HG03159 (cell line): ENCODE measurements at regions not wholly inside any gene's neighbourhood (a gene's known extent, or its start where the extent isn't known, plus 50 kb on each side); places are given as distances from the start of the nearest gene placed in this dataset.
"Not testable (repeated sequence)": the region's sequence is repeated elsewhere in the genome, so short reads cannot be mapped to it uniquely, and the experiment has no call there.

Experiments used
- ATAC-seq: cut with Tn5 transposase; IDR thresholded peaks from one replicate; pipeline ENCODE4 v1.9.1; 2021; ENCODE audit warnings: mild to moderate bottlenecking, moderate library complexity; ENCODE audit not compliant: unreplicated experiment

GRCh38 chr6:149127212-149127611, 190.3 kb upstream of the TAB2 start:
- no peak for ATAC-seq

GRCh38 chr6:149128489-149129145, 188.9 kb upstream of the TAB2 start:
- ATAC-seq = no peak

GRCh38 chr6:149129371-149130077, 188.0 kb upstream of the TAB2 start:
- peak; percentile 78 for ATAC-seq

GRCh38 chr6:149130090-149130489, 187.4 kb upstream of the TAB2 start:
- ATAC-seq = no peak

GRCh38 chr6:149130508-149130907, 187.0 kb upstream of the TAB2 start:
- ATAC-seq = no peak

DNA sequence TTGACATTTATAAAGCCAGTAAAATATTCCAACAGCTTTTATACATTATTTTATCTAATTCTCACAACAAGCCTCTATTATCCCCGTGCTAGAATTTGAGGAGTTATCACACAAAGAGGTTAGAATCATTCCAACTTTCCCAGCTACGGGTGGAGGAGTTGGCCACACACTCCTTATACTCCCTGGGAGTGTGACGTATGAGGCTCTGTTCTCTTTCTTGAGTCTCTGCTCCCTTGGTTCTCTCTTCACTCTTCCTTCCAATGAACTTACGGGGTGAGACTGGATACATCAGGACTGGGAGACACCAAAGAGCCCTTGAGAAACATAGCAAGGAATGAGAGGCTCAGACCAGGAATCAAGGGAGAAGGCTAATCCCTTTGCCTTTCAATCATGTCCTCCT, 185.6 kb upstream of the TAB2 start:
- no peak for ATAC-seq

DNA sequence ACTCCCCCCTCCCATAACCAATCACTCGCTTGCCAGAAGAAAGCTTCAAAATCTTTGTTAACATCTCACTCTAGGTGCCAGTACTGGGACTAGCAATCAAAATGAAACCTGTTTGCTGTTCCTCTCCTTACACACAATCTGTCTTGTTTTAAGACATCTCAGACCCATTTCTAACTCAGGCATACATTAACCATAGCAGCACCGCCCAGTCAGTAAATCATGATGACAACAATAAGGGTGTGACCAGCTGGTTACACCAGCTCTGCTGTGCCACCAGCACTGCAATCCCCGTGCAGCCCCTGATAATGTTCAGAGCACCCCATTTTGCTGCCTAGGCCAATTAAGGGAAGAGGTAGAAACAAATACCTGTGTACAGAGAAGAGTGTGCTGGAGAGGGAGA, 185.2 kb upstream of the TAB2 start:
- ATAC-seq = no peak

DNA sequence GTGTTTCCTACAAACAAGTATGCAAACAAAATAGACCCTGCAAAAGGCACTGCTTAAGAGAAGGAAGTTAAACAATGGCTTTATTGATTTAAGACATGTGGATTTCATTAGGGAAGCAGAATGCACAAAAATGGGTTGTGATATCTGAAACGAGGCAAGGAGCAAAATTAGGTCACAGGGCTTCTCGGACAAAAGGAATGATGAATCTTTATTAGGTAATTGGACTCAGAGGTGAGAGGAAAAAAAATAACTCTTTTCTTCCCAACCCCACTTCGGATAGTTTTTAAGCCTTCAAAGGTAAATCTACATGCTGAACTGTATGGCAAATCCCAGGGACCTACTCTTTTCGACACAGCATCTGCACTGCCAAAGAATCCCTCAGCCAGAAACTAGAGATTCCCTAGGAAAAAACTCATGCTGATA, 183.0 kb upstream of the TAB2 start:
- ATAC-seq = no peak

DNA sequence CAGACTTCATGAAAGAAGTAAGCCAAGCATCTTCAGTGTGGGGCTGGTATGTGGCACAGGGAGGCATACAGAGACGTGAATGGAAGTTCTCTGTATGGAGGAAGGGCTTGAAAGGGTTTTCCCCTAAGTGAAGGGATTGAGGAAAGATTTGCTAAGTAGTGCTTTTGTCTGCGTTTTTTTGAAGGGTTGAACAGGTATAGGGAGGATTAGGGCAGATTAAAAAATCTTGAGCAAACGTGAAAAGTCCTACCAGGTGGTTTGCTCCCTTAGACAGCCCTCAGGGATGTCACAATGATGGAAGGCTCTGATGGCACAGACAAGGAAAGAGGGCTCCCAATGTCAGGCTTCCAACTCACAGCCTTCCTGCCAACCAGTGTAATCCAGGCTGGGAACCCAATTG, 181.7 kb upstream of the TAB2 start:
- ATAC-seq = no peak

DNA sequence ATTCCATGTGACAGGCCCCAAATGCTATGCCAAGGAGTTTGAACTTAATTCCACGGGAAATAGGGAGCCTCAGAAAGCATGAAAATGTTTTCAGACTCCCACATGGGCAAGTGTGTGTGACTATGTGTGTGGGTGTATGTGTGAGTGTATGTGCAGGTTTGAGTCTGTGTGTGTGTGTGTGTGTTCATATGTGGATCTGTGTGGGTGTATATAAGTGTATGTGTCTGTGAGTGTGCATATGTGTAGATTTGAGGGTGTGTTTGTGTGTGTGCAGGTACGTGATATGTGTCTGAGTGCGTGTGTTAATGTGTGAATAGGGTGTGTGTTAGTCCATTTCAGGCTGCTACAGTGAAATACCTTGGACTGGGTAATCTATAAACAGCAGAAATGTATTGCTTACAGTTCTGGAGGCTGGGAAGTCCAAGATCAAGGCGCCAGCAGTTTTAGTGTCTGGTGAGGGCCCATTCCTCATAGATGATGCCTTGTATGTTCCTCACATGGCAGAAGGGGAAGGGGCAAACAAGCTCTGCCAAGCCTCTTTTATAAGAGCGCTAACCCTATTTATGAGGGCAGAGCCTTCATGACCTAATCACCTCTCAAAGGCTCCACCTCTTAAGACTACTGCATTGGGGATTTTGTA, 181.1 kb upstream of the TAB2 start:
- no peak for ATAC-seq

- ATAC-seq = no peak
Measured at GRCh38 chr6:149136913-149137286, 180.6 kb upstream of the TAB2 start.

DNA sequence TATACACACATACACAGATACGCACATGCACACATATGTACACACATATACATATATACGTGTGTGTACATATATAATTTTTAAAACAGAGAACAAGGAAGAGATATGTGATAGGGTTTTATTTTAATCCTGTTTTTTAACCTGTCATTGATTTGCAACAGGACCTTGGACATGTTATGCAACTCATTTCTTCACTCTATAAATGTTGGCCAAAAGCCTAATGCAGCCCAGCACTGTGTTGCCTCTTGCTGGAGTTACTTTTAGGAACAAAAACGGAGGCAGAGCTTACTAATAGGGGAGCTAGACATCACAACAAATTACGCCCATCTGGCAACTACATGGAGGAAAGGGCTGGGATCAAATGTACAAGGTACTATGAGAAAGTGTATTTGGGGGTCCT, 179.9 kb upstream of the TAB2 start:
- no peak for ATAC-seq

- no peak for ATAC-seq
Measured at GRCh38 chr6:149138089-149138488, 179.4 kb upstream of the TAB2 start.

DNA sequence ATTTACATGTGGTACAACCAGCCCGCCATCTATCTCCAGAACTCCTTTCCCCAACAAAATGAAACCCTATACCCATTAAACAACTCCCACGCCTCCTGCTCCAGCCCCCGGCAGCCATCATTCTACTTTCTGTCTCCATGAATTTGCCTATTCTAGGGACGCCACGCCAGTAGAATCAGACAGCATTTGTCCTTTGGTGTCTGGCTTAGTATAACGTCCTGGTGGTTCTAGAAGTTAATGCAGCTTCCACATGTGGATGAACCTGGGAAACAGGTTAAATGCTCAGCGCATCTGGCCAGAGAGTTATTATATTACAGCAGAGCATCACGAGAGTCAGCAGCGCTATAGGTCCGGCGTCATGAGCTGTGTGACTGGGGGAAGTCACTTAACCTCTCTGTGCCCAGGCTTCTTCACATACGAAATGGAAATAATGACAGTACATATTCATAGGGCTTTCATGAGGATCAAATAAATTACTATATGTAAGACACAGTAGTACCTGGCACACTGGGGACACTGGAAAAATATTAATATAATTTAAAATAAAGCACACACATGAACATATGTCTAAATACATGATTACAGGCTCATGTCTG, 178.7 kb upstream of the TAB2 start:
- ATAC-seq = no peak

GRCh38 chr6:149139782-149140136, 177.8 kb upstream of the TAB2 start:
- no peak for ATAC-seq

- ATAC-seq = peak; percentile 62
Measured at GRCh38 chr6:149140137-149140909, 177.2 kb upstream of the TAB2 start.

- ATAC-seq = no peak
Measured at GRCh38 chr6:149140910-149141290, 176.6 kb upstream of the TAB2 start.

DNA sequence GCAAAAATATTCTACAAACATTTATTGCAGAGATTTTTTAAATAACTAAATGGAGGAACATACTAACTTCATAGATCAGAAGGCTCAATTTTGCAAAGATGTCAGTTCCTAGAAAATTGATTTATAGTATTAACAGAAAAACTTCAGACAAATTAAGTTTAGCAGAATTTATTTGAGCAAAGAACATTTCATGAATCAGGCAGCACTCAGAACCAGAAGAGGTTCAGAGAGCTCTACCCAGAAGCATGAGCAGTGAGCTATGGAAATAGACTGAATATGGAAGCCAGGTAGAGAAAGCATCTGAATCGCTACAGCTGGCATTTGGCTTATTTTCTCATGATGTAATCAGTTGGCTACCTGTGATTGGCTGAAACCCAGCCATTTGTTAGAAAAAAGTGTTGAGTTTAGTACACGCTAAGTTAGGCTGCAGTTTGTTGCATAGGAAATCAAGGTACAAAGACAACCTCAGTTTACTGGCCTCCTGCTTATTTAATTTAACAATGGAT, 174.5 kb upstream of the TAB2 start:
- ATAC-seq = no peak

GRCh38 chr6:149145800-149146199, 171.7 kb upstream of the TAB2 start:
- ATAC-seq = not testable (repeated sequence)

DNA sequence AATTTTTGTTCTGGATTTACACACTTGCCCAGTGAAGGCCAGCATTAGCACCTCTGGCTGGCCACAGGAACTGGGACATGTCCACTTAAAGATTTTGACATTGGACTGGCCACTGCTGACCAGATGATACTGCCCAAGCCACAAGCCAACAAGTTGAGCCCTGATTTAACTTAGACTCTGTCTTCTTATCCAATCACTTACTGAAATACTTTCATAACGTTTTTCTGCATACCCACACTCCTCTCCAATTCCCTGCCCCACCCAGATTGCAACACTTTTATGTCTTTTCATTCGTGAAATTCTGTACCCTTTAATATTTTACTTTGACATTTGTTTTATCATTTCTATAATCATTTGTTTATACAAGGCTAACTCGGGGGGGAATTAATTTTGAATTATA, 170.3 kb upstream of the TAB2 start:
- ATAC-seq = no peak
